ENCODE measurements at regions not wholly inside any gene's neighbourhood (a gene's known extent, or its start where the extent isn't known, plus 50 kb on each side); places are given as distances from the start of the nearest gene placed in this dataset.

DNA sequence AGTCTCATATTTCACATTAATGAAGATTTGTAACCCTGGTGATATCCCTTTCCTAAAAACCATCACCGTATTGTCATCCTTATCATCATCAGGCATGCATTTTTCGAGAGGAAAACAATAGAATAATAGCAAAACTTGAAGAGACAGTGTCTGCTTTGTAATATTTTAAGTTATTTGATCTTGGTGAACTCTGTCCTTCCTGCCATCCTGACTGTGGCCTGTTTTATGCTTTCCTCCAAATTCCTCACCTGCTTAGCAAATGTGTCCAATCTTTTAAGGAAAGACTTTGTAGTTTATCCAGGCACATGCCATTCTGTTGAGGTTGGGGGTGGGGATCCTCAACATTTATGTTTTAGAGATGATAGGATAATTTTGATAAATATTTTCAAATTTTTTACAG lies 306.1 kb upstream of the COL8A1 start:
- H3K36me3 Mint-ChIP-seq (ENCODE audit: insufficient read depth, unreplicated experiment): no peaks in the 10 kb centered on the region
- BruUV-seq (replicated peaks): no TSS peak
- H3K9me3 Mint-ChIP-seq (ENCODE audit: unreplicated experiment): no peaks in the 10 kb centered on the region
- H3K4me3 Mint-ChIP-seq (ENCODE audit: unreplicated experiment): no peak overlapping the region
- peaks cover 11% of the 10 kb centered on the region for H3K4me1 Mint-ChIP-seq (ENCODE audit: insufficient read depth, unreplicated experiment)
- no peak for TF ChIP-seq CTCF (IDR thresholded peaks at IDR 0.05; ENCODE audit: unreplicated experiment)
- H3K27ac Mint-ChIP-seq (ENCODE audit: low read depth, unreplicated experiment): no peak overlapping the region
- H3K27me3 Mint-ChIP-seq (ENCODE audit: insufficient read depth, unreplicated experiment): no peaks in the 10 kb centered on the region
- POLR2A ChIA-PET: no interaction called here
- DNase-seq (ENCODE audit: unreplicated experiment): no peak
- intact Hi-C loops (cut with micrococcal nuclease): no loop called here
- CTCF ChIA-PET: no interaction called here

DNA sequence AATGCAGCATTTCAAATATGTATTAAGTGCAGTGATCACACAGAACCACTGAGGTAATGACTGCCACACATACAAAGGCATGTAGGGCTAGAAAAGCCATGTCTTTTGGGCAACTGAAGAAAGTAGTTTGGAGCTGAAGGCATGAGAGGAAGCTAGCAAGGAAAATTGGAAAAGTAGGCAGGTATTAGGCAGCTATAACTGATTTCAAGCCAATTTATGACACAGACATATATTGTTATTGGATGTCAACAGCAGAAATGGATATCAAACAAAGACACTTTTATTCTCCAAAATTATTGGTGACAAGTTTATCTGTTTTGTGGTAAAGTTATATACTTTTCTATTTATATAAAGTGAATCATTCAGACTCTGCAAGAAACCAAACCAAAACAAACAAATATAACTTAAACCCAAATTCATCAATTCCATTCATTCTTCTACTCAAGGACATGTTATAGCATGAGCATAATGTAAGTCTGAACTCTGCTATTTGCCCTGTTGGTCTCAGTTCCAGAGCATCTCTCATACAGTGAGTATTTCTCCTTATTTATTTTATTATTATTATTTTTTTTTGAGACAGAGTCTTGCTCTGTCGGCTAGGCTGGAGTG lies 307.4 kb upstream of the COL8A1 start:
- Mint-ChIP-seq H3K27me3 (ENCODE audit: insufficient read depth, unreplicated experiment) (no peaks in the 10 kb centered on the region), H3K4me1 (ENCODE audit: insufficient read depth, unreplicated experiment) (peaks cover 11% of the 10 kb centered on the region), H3K36me3 (ENCODE audit: insufficient read depth, unreplicated experiment) (no peaks in the 10 kb centered on the region), H3K4me3 (ENCODE audit: unreplicated experiment) (no peak overlapping the region), H3K27ac (ENCODE audit: low read depth, unreplicated experiment) (no peak overlapping the region), H3K9me3 (ENCODE audit: unreplicated experiment) (no peaks in the 10 kb centered on the region)
- no TSS peak for BruUV-seq (replicated peaks)
- no peak for DNase-seq (ENCODE audit: unreplicated experiment)
- TF ChIP-seq CTCF (IDR thresholded peaks at IDR 0.05; ENCODE audit: unreplicated experiment): no peak
- intact Hi-C loops (cut with micrococcal nuclease): no loop called here
- ChIA-PET POLR2A (no interaction called here), CTCF (no interaction called here)

- no peaks in the 10 kb centered on the region for H3K36me3 Mint-ChIP-seq (ENCODE audit: insufficient read depth, unreplicated experiment)
- CTCF ChIA-PET: no interaction called here
- no peaks in the 10 kb centered on the region for H3K9me3 Mint-ChIP-seq (ENCODE audit: unreplicated experiment)
- H3K27ac Mint-ChIP-seq (ENCODE audit: low read depth, unreplicated experiment): no peak overlapping the region
- no peak for TF ChIP-seq CTCF (IDR thresholded peaks at IDR 0.05; ENCODE audit: unreplicated experiment)
- BruUV-seq (replicated peaks): no TSS peak
- no peak overlapping the region for H3K4me3 Mint-ChIP-seq (ENCODE audit: unreplicated experiment)
- no peak for DNase-seq (ENCODE audit: unreplicated experiment)
- H3K27me3 Mint-ChIP-seq (ENCODE audit: insufficient read depth, unreplicated experiment): no peaks in the 10 kb centered on the region
- POLR2A ChIA-PET: interaction anchor here (0.6 kb wide), 2 partner anchors 428 to 465 kb away, joined by 3 to 4 read pairs; no protein-coding TSS in a partner anchor
- intact Hi-C loops (cut with micrococcal nuclease): no loop called here
- H3K4me1 Mint-ChIP-seq (ENCODE audit: insufficient read depth, unreplicated experiment): peaks cover 18% of the 10 kb centered on the region
Observed at GRCh38 chr3:99330281-99330680, 308.1 kb upstream of the COL8A1 start.

GRCh38 chr3:99325402-99325801 lies 313.0 kb upstream of the COL8A1 start:
- H3K36me3 Mint-ChIP-seq (ENCODE audit: insufficient read depth, unreplicated experiment): no peaks in the 10 kb centered on the region
- H3K4me1 Mint-ChIP-seq (ENCODE audit: insufficient read depth, unreplicated experiment): peaks cover 22% of the 10 kb centered on the region
- no TSS peak for BruUV-seq (replicated peaks)
- POLR2A ChIA-PET: no interaction called here
- intact Hi-C loops (cut with micrococcal nuclease): no loop called here
- no peak for DNase-seq (ENCODE audit: unreplicated experiment)
- H3K27ac Mint-ChIP-seq (ENCODE audit: low read depth, unreplicated experiment): no peak overlapping the region
- CTCF ChIA-PET: interaction anchor here (0.9 to 1.0 kb wide), 2 partner anchors 26 to 153 kb away, joined by 3 to 5 read pairs; no protein-coding TSS in a partner anchor
- no peak for TF ChIP-seq CTCF (IDR thresholded peaks at IDR 0.05; ENCODE audit: unreplicated experiment)
- no peak overlapping the region for H3K4me3 Mint-ChIP-seq (ENCODE audit: unreplicated experiment)
- H3K27me3 Mint-ChIP-seq (ENCODE audit: insufficient read depth, unreplicated experiment): no peaks in the 10 kb centered on the region
- no peaks in the 10 kb centered on the region for H3K9me3 Mint-ChIP-seq (ENCODE audit: unreplicated experiment)

All from MCF 10A (cell line).